ENCODE measurements at regions not wholly inside any gene's neighbourhood (a gene's known extent, or its start where the extent isn't known, plus 50 kb on each side); places are given as distances from the start of the nearest gene placed in this dataset.

DNA sequence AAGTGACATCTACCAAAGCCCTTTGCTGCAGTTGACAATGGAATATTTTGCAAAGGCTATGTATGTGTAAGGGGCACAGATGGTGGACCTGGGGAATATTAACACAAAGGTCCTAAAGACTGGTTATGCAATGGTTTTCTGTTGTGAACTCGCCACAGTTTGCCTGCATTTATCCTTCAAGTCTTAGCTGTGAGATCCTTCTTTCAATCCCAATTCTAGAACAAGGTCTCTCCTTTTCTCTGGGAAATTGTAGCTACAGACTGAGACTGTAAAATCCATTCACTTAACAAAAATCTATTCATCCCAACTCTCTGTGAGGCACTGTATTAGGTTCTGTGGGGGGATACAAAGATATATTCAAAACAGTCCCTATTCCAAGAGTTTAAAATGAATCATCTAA, 250.4 kb downstream of the GPM6A start:
- no peaks in the 10 kb centered on the region for H3K36me3 ChIP-seq (ENCODE audit: control insufficient read depth in 4 of 4, insufficient read depth in 4 of 4, low read length in 4 of 4)
- ATAC-seq (ENCODE audit: insufficient read depth, low FRiP score) (no peak), DNase-seq (no peak)
- H3K4me3 ChIP-seq = no peak overlapping the region
- H3K4me1 ChIP-seq (ENCODE audit: control insufficient read depth in 5 of 5, insufficient read depth in 5 of 5, low read length in 5 of 5) = no peaks in the 10 kb centered on the region
- no peaks in the 10 kb centered on the region for H3K27me3 ChIP-seq (ENCODE audit: control insufficient read depth in 3 of 3, insufficient read depth in 3 of 3, low read length in 2 of 3)
- TF ChIP-seq, protein P1, sequence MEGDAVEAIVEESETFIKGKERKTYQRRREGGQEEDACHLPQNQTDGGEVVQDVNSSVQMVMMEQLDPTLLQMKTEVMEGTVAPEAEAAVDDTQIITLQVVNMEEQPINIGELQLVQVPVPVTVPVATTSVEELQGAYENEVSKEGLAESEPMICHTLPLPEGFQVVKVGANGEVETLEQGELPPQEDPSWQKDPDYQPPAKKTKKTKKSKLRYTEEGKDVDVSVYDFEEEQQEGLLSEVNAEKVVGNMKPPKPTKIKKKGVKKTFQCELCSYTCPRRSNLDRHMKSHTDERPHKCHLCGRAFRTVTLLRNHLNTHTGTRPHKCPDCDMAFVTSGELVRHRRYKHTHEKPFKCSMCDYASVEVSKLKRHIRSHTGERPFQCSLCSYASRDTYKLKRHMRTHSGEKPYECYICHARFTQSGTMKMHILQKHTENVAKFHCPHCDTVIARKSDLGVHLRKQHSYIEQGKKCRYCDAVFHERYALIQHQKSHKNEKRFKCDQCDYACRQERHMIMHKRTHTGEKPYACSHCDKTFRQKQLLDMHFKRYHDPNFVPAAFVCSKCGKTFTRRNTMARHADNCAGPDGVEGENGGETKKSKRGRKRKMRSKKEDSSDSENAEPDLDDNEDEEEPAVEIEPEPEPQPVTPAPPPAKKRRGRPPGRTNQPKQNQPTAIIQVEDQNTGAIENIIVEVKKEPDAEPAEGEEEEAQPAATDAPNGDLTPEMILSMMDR (IDR thresholded peaks at IDR 0.05; ENCODE audit: control extremely low read depth, extremely low read depth) = no peak
- H3K9me3 ChIP-seq (ENCODE audit: control insufficient read depth in 4 of 4, insufficient read depth in 3 of 4, low read length in 3 of 4) = no peaks in the 10 kb centered on the region
- H3K27ac ChIP-seq (ENCODE audit: low read depth in 1 of 2, low read length in 1 of 2) = no peak overlapping the region
- WGBS, 2 donors = 83 to 85% methylated on average over 1 of the region's 1 CpG
- no peak overlapping the region for H3K9ac ChIP-seq (ENCODE audit: insufficient read depth in 1 of 2, low read length in 2 of 2)

DNA sequence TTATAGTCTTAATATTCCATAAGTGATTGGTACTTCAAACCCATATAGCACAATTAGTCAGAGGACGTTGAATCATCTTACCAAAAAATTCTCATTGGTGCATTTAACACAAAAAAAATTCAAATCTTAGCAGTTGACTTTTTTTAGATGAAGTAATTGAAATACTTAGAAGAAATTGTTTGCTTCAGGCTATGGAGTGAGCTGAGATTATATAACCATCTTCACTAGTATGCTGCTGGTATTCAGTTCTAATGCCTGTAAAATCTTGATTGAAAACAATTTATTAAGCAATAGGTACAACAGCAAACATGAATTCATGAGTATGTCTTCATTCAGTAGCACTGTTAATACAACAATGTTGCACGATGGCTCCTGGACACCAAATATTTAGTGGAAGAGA, 250.0 kb downstream of the GPM6A start:
- no peak overlapping the region for H3K9ac ChIP-seq (ENCODE audit: insufficient read depth in 1 of 2, low read length in 2 of 2)
- H3K4me1 ChIP-seq (ENCODE audit: control insufficient read depth in 5 of 5, insufficient read depth in 5 of 5, low read length in 5 of 5) = no peaks in the 10 kb centered on the region
- no peak overlapping the region for H3K27ac ChIP-seq (ENCODE audit: low read depth in 1 of 2, low read length in 1 of 2)
- no peak for DNase-seq
- WGBS, 2 donors = 42% methylated on average over 2 of the region's 2 CpGs
- H3K27me3 ChIP-seq (ENCODE audit: control insufficient read depth in 3 of 3, insufficient read depth in 3 of 3, low read length in 2 of 3) = no peaks in the 10 kb centered on the region
- no peaks in the 10 kb centered on the region for H3K9me3 ChIP-seq (ENCODE audit: control insufficient read depth in 4 of 4, insufficient read depth in 3 of 4, low read length in 3 of 4)
- no peaks in the 10 kb centered on the region for H3K36me3 ChIP-seq (ENCODE audit: control insufficient read depth in 4 of 4, insufficient read depth in 4 of 4, low read length in 4 of 4)
- no peak overlapping the region for H3K4me3 ChIP-seq
- TF ChIP-seq, protein P1 (IDR thresholded peaks at IDR 0.05; ENCODE audit: control extremely low read depth, extremely low read depth) = no peak
- no peak for ATAC-seq (ENCODE audit: insufficient read depth, low FRiP score)

DNA sequence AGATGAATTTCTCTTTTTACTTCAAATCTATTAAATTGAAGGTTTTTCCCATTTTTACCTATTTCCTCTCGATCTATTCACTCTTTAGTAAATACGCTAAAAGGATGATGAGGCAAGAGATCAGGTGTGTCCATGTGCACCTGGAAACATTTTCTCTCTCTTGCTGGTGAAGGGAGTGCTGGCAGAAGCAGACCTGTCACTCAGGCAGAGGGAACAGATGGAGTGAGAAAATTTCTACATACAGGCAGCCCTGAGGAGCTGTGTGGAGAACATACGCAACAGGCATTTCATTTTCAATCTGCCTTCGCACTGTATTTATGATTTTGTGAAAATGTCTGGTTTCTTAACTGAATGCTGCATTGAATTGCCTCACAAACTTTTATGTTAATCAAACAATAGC, 249.5 kb downstream of the GPM6A start:
- TF ChIP-seq, protein P1 (IDR thresholded peaks at IDR 0.05; ENCODE audit: control extremely low read depth, extremely low read depth) = no peak
- Histone ChIP-seq H3K9me3 (ENCODE audit: control insufficient read depth in 4 of 4, insufficient read depth in 3 of 4, low read length in 3 of 4) (no peaks in the 10 kb centered on the region), H3K36me3 (ENCODE audit: control insufficient read depth in 4 of 4, insufficient read depth in 4 of 4, low read length in 4 of 4) (no peaks in the 10 kb centered on the region), H3K27me3 (ENCODE audit: control insufficient read depth in 3 of 3, insufficient read depth in 3 of 3, low read length in 2 of 3) (no peaks in the 10 kb centered on the region), H3K4me3 (no peak overlapping the region), H3K4me1 (ENCODE audit: control insufficient read depth in 5 of 5, insufficient read depth in 5 of 5, low read length in 5 of 5) (no peaks in the 10 kb centered on the region), H3K9ac (ENCODE audit: insufficient read depth in 1 of 2, low read length in 2 of 2) (no peak overlapping the region), H3K27ac (ENCODE audit: low read depth in 1 of 2, low read length in 1 of 2) (no peak overlapping the region)
- DNase-seq (no peak), ATAC-seq (ENCODE audit: insufficient read depth, low FRiP score) (no peak)
- 92 to 95% methylated on average over 4 of the region's 4 CpGs for WGBS, 2 donors
